ENCODE measurements at regions not wholly inside any gene's neighbourhood (a gene's known extent, or its start where the extent isn't known, plus 50 kb on each side); places are given as distances from the start of the nearest gene placed in this dataset.
"Not testable (repeated sequence)": the region's sequence is repeated elsewhere in the genome, so short reads cannot be mapped to it uniquely, and the experiment has no call there.

DNA sequence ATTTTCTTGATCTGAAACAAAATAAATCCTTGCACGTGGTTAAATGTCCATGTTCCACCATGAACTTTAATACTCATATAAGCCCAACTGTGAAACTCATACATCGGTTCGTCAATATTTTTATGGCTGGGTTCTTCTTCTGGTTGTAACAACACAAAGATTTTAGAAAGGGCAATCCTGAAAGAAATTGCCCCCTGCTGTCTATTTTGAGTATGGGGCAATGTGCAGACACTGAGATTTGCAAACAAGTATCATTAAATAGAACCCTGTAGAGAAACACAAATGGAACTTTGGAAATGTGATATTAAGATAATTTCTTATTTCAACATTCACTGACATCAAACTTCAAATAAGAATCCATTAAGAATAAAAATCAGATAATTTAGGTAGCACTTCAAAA lies 80.2 kb upstream of the PHACTR1 start:
- H3K4me3 ChIP-seq (ENCODE audit: low read length): no peak overlapping the region
- TF ChIP-seq, protein P1, sequence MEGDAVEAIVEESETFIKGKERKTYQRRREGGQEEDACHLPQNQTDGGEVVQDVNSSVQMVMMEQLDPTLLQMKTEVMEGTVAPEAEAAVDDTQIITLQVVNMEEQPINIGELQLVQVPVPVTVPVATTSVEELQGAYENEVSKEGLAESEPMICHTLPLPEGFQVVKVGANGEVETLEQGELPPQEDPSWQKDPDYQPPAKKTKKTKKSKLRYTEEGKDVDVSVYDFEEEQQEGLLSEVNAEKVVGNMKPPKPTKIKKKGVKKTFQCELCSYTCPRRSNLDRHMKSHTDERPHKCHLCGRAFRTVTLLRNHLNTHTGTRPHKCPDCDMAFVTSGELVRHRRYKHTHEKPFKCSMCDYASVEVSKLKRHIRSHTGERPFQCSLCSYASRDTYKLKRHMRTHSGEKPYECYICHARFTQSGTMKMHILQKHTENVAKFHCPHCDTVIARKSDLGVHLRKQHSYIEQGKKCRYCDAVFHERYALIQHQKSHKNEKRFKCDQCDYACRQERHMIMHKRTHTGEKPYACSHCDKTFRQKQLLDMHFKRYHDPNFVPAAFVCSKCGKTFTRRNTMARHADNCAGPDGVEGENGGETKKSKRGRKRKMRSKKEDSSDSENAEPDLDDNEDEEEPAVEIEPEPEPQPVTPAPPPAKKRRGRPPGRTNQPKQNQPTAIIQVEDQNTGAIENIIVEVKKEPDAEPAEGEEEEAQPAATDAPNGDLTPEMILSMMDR (IDR thresholded peaks at IDR 0.05; ENCODE audit: insufficient read depth, low read depth, low read length, missing control alignments): no peak
- DNase-seq (ENCODE audit: low read depth): no peak

DNA sequence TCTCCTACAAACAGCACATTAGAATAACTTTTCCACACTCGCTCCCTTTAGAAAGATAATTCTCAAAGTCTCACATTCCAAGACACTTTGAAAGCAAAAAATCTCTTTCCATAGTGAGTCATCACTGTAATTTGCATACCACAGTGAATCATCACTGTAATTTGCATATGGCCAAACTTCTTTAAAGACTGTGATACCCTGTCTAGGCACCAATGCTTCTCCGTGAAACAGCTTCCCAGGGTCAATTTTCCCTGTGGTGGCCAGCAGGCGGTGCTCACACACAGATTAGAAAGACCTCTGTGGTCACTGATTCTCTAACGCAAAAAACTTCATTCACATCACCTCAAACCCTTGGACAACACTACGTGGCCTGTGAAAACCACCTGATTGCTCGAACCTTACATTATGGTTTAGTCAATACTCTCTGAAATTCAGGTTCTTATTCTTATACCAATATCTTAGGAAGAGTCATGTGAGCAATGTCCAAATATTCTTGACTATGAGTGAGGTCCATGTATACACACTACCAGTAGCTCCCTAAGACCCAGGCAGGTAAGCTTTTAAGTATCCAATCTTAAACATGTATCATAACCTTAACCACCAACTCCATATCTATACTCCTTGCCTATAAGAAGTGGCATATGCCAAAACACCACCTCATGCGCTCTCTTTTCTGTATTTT lies 78.5 kb upstream of the PHACTR1 start:
- peak; percentile 74 for DNase-seq (ENCODE audit: low read depth)
- TF ChIP-seq, protein P1 (IDR thresholded peaks at IDR 0.05; ENCODE audit: insufficient read depth, low read depth, low read length, missing control alignments): peak; percentile 83
- H3K4me3 ChIP-seq (ENCODE audit: low read length): no peak overlapping the region

DNA sequence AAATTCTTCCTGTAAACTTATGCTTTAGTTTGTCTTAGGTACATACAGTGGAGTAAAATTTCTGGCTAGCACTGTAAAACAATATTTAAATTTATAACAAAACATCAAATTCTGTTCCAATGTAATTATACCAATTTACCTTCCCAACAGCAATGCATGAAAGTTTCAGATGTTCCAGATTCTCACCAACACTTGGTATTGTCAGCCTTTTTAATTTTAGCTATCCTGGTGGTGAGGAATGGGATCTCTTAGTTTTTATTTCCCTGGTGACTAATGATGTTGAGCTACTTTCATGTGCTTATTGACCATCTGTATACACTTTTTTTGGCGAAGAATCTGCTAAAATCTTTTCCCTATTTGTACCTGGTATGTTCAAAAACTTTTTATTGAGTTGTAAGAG lies 76.1 kb upstream of the PHACTR1 start:
- no peak overlapping the region for H3K4me3 ChIP-seq (ENCODE audit: low read length)
- TF ChIP-seq, protein P1 (IDR thresholded peaks at IDR 0.05; ENCODE audit: insufficient read depth, low read depth, low read length, missing control alignments): no peak
- DNase-seq (ENCODE audit: low read depth): no peak

DNA sequence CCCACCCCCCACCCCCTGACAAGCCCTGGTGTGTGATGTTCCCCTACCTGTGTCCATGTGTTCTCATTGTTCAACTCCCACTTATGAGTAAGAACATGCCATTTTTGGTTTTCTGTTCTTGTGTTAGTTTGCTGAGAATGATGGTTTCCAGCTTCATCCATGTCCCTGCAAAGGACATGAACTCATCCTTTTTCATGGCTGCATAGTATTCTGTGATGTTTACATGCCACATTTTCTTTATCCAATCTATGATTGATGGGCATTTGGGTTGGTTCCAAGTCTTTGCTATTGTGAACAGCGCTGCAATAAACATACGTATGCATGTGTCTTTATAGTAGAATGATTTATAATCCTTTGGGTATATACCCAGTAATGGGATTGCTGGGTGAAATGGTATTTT lies 74.8 kb upstream of the PHACTR1 start:
- DNase-seq (ENCODE audit: low read depth); H3K4me3 ChIP-seq (ENCODE audit: low read length): not testable (repeated sequence)

DNA sequence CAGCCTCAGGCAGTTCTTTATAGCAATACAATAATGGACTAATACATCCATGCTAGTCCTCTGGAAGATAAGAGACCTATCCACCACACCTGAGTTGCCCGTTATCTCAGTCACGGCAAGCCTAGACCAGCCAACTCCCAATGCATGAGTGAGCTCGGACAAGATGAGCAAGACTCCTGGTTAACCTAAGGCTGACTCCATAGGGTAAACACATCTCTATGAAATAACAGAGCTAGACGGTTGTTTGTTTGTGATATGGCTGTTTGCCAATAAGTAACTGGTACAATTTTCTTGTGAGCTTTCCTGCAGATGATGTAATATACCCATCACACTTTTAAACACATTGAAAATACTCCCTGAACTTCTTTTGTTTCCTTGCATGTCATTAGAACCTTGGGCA lies 70.6 kb upstream of the PHACTR1 start:
- no peak overlapping the region for H3K4me3 ChIP-seq (ENCODE audit: low read length)
- peak; percentile 61 for DNase-seq (ENCODE audit: low read depth)
- TF ChIP-seq, protein P1 (IDR thresholded peaks at IDR 0.05; ENCODE audit: insufficient read depth, low read depth, low read length, missing control alignments): no peak

DNA sequence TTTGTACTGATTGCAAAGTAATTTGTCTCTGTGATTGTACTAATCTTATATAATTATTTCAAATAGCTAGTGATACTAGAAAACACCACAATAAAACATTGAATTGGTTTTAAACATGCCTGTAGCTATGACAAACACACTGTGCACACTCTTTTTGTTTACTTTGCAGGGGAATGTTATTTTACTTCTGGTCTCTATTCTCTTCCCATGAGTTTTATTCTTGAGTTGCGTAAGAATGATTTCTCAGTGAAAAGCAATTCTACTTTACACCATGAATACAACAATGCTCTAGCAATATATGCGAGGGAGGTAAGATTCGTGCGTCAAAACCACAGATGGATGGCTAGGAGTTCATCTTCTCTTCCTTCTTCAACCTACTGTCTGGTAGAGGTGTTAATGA lies 68.4 kb upstream of the PHACTR1 start:
- no peak overlapping the region for H3K4me3 ChIP-seq (ENCODE audit: low read length)
- DNase-seq (ENCODE audit: low read depth): peak; percentile 37
- TF ChIP-seq, protein P1 (IDR thresholded peaks at IDR 0.05; ENCODE audit: insufficient read depth, low read depth, low read length, missing control alignments): no peak

DNA sequence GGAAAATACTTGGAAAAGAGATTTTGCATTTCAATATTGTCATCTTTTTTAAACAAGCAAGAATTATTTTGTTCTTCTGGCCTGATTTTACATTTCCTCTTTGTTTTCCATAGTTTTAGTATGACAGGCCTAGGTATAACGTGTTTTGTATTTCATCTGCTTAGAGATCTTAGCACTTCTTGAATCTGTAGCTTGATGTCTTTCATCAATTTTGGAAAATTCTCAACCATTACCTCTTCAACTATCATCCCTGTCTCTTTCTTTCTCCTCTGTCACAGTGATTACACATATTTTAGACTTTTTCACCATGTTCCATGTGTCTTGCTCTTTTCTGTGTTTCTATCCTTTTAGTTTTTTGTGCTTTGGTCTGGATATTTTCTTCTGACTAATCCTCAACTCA lies 67.2 kb upstream of the PHACTR1 start:
- no peak overlapping the region for H3K4me3 ChIP-seq (ENCODE audit: low read length)
- TF ChIP-seq, protein P1 (IDR thresholded peaks at IDR 0.05; ENCODE audit: insufficient read depth, low read depth, low read length, missing control alignments): no peak
- no peak for DNase-seq (ENCODE audit: low read depth)
